Progenitor cell of endocrine pancreas (in vitro differentiated cells): ENCODE measurements at regions not wholly inside any gene's neighbourhood (a gene's known extent, or its start where the extent isn't known, plus 50 kb on each side); places are given as distances from the start of the nearest gene placed in this dataset.

Source experiments
- DNase-seq: peaks from one replicate; pipeline ENCODE4 v3.0.0; 2021; ENCODE audit warnings: low spot score; ENCODE audit not compliant: unreplicated experiment
- H3K27ac Mint-ChIP-seq: 2 replicates; pipeline ENCODE4 v1.8.0; 2021; ENCODE audit warnings: mild to moderate bottlenecking, moderate library complexity, mixed read lengths
- H3K27me3 Mint-ChIP-seq: 2 replicates; pipeline ENCODE4 v1.8.0; 2021; ENCODE audit warnings: mixed read lengths
- H3K36me3 Mint-ChIP-seq: 2 replicates; pipeline ENCODE4 v1.8.0; 2022; ENCODE audit warnings: mixed read lengths; ENCODE audit not compliant: insufficient read depth
- H3K4me1 Mint-ChIP-seq: 2 replicates; pipeline ENCODE4 v1.8.0; 2021; ENCODE audit warnings: low read depth, mixed read lengths
- H3K4me3 Mint-ChIP-seq: 2 replicates; pipeline ENCODE4 v1.8.0; 2021; ENCODE audit warnings: low read depth, mild to moderate bottlenecking, moderate library complexity, mixed read lengths
- H3K9me3 Mint-ChIP-seq: 2 replicates; pipeline ENCODE4 v1.8.0; 2021; ENCODE audit warnings: low read depth, mixed read lengths
- CTCF ChIP-seq: fragments of 200-600 bp; sonication (generic); IDR thresholded peaks from one replicate; pipeline ENCODE4 v1.5.0; 2021; ENCODE audit warnings: antibody characterized with exemption, mild to moderate bottlenecking; ENCODE audit not compliant: unreplicated experiment

DNA sequence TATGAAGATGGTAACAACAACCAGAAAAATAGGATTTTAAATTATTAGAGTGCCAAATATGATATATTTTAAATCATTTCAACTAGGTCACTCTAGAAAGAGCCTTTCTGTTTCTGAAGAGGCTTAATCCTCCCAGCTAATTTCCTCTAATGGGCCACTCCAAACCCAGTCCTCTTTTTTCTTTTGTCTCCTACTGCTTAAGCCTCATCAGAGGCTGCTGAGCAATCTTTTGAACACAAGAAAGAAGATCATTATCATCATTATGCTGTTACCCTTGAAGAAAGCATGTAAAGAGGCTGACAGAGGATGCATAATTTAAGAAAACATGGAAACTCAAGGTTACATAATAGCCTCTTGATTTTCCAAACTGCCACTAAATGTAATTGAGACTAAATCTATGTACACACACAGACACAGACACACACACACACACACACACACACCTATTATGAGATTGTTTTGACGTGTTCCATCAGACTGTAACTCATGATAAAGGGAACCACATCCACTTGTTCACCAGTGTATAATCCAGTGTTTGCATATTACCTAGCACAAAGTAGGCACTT, 519.6 kb downstream of the METTL15 start:
- no peak for DNase-seq
- H3K9me3 Mint-ChIP-seq: peaks cover 2% of the 10 kb centered on the region
- no peaks in the 10 kb centered on the region for H3K4me1 Mint-ChIP-seq
- no peaks in the 10 kb centered on the region for H3K36me3 Mint-ChIP-seq
- TF ChIP-seq CTCF: no peak
- no peaks in the 10 kb centered on the region for H3K27me3 Mint-ChIP-seq
- no peak overlapping the region for H3K4me3 Mint-ChIP-seq
- H3K27ac Mint-ChIP-seq: no peak overlapping the region

DNA sequence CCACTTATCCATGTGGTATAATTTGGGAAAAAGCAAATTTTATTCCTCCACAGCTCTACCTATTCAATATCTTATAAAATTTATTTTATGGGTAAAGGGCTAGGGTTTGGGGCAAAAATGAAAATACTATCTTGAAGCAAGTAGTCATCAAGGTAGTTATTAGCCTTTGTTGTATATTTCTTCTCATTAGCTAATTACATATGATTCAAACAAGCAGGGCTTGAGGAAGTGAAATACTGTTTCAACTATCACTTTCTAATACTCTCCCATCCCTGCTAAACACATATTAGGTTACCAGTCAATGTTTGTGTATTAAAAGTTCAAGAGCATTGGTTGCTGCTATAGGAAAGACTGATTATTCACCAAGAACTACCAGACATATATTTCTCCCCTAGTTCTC, 517.3 kb downstream of the METTL15 start:
- no peak for DNase-seq
- H3K4me1 Mint-ChIP-seq: peaks cover 1% of the 10 kb centered on the region
- no peak for TF ChIP-seq CTCF
- H3K27ac Mint-ChIP-seq: no peak overlapping the region
- H3K9me3 Mint-ChIP-seq: peaks cover 2% of the 10 kb centered on the region
- H3K4me3 Mint-ChIP-seq: no peak overlapping the region
- H3K36me3 Mint-ChIP-seq: no peaks in the 10 kb centered on the region
- no peaks in the 10 kb centered on the region for H3K27me3 Mint-ChIP-seq

GRCh38 chr11:28621753-28622152, 513.6 kb downstream of the METTL15 start:
- no peaks in the 10 kb centered on the region for H3K27me3 Mint-ChIP-seq
- peaks cover 2% of the 10 kb centered on the region for H3K9me3 Mint-ChIP-seq
- no peak for DNase-seq
- no peaks in the 10 kb centered on the region for H3K36me3 Mint-ChIP-seq
- H3K27ac Mint-ChIP-seq: no peak overlapping the region
- H3K4me1 Mint-ChIP-seq: peaks cover 8% of the 10 kb centered on the region
- H3K4me3 Mint-ChIP-seq: no peak overlapping the region
- no peak for TF ChIP-seq CTCF

GRCh38 chr11:28619846-28620540, 511.8 kb downstream of the METTL15 start:
- no peaks in the 10 kb centered on the region for H3K36me3 Mint-ChIP-seq
- H3K4me3 Mint-ChIP-seq: no peak overlapping the region
- H3K9me3 Mint-ChIP-seq: peaks cover 1% of the 10 kb centered on the region
- H3K27me3 Mint-ChIP-seq: no peaks in the 10 kb centered on the region
- H3K27ac Mint-ChIP-seq: no peak overlapping the region
- no peak for DNase-seq
- TF ChIP-seq CTCF: no peak
- H3K4me1 Mint-ChIP-seq: peaks cover 13% of the 10 kb centered on the region

- H3K9me3 Mint-ChIP-seq: no peaks in the 10 kb centered on the region
Measured at GRCh38 chr11:28618416-28618815, 510.2 kb downstream of the METTL15 start.

More at GRCh38 chr11:28618416-28618815, 510.2 kb downstream of the METTL15 start:
- H3K27me3 Mint-ChIP-seq: no peaks in the 10 kb centered on the region
- no peak overlapping the region for H3K27ac Mint-ChIP-seq
- H3K36me3 Mint-ChIP-seq: no peaks in the 10 kb centered on the region
- no peak for DNase-seq
- no peak for TF ChIP-seq CTCF
- no peak overlapping the region for H3K4me3 Mint-ChIP-seq
- H3K4me1 Mint-ChIP-seq: peaks cover 13% of the 10 kb centered on the region
